Lower leg skin (tissue), 3 donors: ENCODE measurements at regions not wholly inside any gene's neighbourhood (a gene's known extent, or its start where the extent isn't known, plus 50 kb on each side); places are given as distances from the start of the nearest gene placed in this dataset.

ENCODE experiments used
- POLR2A ChIP-seq, 2 donors: fragments of 450-650 bp; IDR thresholded peaks; one replicate each; pipeline ENCODE4 v1.6.1; 2016 to 2017; ENCODE audit warnings: antibody characterized with exemption in 2 of 2, mild to moderate bottlenecking in 1 of 2, moderate library complexity in 1 of 2
- TF ChIP-seq, protein P1 (sequence below), 3 donors: fragments of 450-650 bp; IDR thresholded peaks; one replicate each; pipeline ENCODE4 v1.5.1; 2016; ENCODE audit warnings: antibody characterized with exemption in 3 of 3, mild to moderate bottlenecking in 3 of 3, moderate library complexity in 2 of 3

DNA sequence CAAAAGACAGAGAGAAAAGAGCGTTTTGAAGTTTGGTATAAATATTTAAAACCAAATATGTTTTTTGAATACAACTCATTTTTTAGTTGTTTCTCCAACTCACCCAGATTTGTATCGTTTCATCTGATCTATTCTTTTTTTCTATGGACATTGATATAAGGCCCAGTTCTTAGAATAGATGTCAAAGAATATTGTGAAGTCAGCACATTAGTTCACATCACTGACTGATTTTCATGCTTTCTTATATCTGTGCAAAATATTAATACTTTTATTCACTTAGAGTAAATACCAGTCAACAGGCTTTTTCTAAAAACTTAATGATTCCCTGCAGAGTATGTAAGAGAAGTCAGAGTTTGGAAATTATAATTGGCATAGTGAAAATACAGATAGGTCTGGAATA, 254.4 kb upstream of the PTPRD start:
- no peak for TF ChIP-seq POLR2A (IDR thresholded peaks at IDR 0.05)
- TF ChIP-seq, protein P1, sequence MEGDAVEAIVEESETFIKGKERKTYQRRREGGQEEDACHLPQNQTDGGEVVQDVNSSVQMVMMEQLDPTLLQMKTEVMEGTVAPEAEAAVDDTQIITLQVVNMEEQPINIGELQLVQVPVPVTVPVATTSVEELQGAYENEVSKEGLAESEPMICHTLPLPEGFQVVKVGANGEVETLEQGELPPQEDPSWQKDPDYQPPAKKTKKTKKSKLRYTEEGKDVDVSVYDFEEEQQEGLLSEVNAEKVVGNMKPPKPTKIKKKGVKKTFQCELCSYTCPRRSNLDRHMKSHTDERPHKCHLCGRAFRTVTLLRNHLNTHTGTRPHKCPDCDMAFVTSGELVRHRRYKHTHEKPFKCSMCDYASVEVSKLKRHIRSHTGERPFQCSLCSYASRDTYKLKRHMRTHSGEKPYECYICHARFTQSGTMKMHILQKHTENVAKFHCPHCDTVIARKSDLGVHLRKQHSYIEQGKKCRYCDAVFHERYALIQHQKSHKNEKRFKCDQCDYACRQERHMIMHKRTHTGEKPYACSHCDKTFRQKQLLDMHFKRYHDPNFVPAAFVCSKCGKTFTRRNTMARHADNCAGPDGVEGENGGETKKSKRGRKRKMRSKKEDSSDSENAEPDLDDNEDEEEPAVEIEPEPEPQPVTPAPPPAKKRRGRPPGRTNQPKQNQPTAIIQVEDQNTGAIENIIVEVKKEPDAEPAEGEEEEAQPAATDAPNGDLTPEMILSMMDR (IDR thresholded peaks at IDR 0.05) = no peak
